Esophagus muscularis mucosa (tissue), 4 donors: ENCODE measurements at regions not wholly inside any gene's neighbourhood (a gene's known extent, or its start where the extent isn't known, plus 50 kb on each side); places are given as distances from the start of the nearest gene placed in this dataset.

Experiments
- DNase-seq: peaks from one replicate; pipeline ENCODE4 v3.0.0-alpha.2; 2017; ENCODE audit errors: extremely low spot score
- H3K27ac ChIP-seq, 4 donors: fragments of 200-600 bp; sonication (generic); replicated peaks in 1 of 4; 1 replicate in 3 of 4; 2 replicates in 1 of 4; pipeline ENCODE4 v1.5.1; 2016 to 2019; ENCODE audit warnings: mild to moderate bottlenecking in 1 of 4
- H3K27me3 ChIP-seq, 4 donors: fragments of 200-600 bp; sonication (generic); one replicate each; pipeline versions ENCODE4 v1.5.1 to v1.6.0; 2016 to 2019
- H3K36me3 ChIP-seq, 4 donors: fragments of 200-600 bp; sonication (generic); one replicate each; pipeline ENCODE4 v1.5.1; 2016 to 2019
- H3K4me1 ChIP-seq, 4 donors: fragments of 200-600 bp; sonication (generic); one replicate each; pipeline ENCODE4 v1.5.1; 2016 to 2019
- H3K4me3 ChIP-seq, 4 donors: fragments of 200-600 bp; sonication (generic); 1 replicate in 2 of 4; 2 replicates in 2 of 4; pipeline ENCODE4 v1.5.1; 2016 to 2019; ENCODE audit warnings: mild to moderate bottlenecking in 4 of 4, moderate library complexity in 1 of 4
- H3K9me3 ChIP-seq, 4 donors: fragments of 200-600 bp; sonication (generic); 1 replicate in 3 of 4; 2 replicates in 1 of 4; pipeline ENCODE4 v1.5.1; 2016 to 2019
- EP300 ChIP-seq: sonication (generic); formaldehyde crosslinking; IDR thresholded peaks from one replicate; pipeline ENCODE4 v1.6.1; 2017; ENCODE audit warnings: antibody characterized with exemption
- POLR2A ChIP-seq: fragments of 450-650 bp; IDR thresholded peaks from one replicate; pipeline ENCODE4 v1.6.1; 2017; ENCODE audit warnings: antibody characterized with exemption, moderate library complexity, mild to moderate bottlenecking, low read depth
- POLR2AphosphoS5 ChIP-seq, 2 donors: sonication (generic); formaldehyde crosslinking; IDR thresholded peaks; one replicate each; pipeline ENCODE4 v1.6.1; 2017; ENCODE audit warnings: antibody characterized with exemption in 2 of 2
- WGBS: methylation state at CpG from one replicate; pipeline ENCODE4 v1.1.5; 2018; 5-methylcytosine and 5-hydroxymethylcytosine counted together
- intact Hi-C: fragments of 100-400 bp; cut with DNase I; formaldehyde crosslinking; loops from one replicate; pipeline ENCODE4 v1.15.1; 2023
- TF ChIP-seq, protein P1 (sequence below), 3 experiments: fragments of 200-600 bp in 2 of 3; fragments of 450-650 bp in 1 of 3; sonication (generic) in 2 of 3; IDR thresholded peaks; one replicate each; pipeline ENCODE4 v1.5.1; 2017 to 2019; ENCODE audit warnings: antibody characterized with exemption in 3 of 3, mild to moderate bottlenecking in 2 of 3, moderate library complexity in 1 of 3

DNA sequence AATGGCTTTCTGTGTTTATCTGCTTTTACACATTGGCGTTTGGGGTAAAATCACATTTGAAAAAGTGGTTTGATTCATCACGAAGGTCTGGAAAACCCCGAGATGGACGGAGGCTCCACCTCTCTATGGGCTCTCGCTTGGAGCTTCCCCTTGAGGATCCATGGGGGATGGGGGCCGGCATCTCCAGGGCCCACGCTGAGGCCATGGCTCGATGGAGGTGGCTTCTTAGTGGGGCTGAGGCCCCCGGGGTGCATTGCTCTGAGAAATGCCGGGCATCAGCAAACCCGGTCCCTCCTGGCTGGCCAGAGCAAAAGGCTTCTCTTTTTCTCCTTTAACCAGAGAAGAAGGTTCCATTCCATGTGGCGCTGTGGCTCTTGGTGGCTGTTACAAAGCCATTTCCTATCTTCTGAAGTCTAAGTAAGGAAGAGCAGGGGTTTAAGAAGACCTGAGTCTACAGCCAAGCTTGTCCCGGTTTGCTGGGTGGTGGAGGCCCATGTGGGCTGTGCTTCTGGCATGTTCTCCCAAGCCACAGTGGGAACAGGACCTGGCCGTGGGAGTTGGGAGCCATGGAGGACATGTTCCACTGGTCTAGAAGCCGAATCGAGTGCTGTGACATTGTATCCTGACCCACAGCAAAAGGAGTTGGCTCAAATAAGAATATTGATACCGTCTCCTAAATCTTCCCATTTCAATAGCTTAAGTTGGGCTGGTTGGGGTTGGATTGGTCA is 243.5 kb upstream of the PITRM1 start:
- intact Hi-C loops: no loop called here
- TF ChIP-seq POLR2AphosphoS5 (IDR thresholded peaks at IDR 0.05): no peak
- no peaks in the 10 kb centered on the region for H3K27me3 ChIP-seq
- H3K36me3 ChIP-seq: no peaks in the 10 kb centered on the region
- no peaks in the 10 kb centered on the region for H3K9me3 ChIP-seq
- WGBS: 84% methylated on average over 15 of the region's 17 CpGs
- no peak overlapping the region for H3K27ac ChIP-seq
- no peak overlapping the region for H3K4me3 ChIP-seq
- H3K4me1 ChIP-seq: no peaks in the 10 kb centered on the region
- DNase-seq: no peak

DNA sequence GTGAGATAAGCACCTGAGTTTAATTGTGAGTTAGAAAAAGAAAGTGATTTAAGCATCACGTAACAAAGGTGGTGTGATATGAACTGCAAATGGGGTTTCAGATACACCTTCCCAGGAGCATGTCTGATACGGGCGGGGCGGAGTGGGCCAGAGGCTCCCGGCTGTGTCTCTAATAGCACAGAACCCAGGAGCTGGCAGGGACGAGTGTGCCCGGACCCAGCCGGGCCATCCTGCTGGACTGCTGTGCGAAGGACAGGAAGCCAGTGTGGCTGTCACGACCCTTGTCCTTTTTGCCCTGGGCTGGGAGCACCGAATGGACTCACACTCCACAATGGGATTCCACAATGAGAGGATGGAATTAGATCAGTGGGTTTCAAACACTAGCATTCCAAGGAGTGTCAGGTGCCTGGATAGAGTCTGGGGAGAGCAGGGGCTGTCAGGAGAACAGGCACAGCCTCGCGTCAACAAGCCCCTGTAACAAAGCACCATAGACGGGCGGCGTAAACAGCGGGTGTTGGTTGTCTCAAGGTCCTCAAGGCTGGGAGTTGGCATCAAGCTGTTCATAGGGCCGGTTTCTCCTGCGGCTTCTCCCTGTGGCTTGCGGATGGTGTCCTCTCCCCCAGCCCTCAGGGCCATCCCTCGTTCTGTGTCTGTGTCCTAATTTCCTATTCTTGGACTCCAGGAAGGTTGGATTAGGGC is 242.6 kb upstream of the PITRM1 start:
- DNase-seq: no peak
- no peaks in the 10 kb centered on the region for H3K4me1 ChIP-seq
- TF ChIP-seq EP300 (no peak), POLR2A (no peak), POLR2AphosphoS5 (IDR thresholded peaks at IDR 0.05) (no peak)
- TF ChIP-seq, protein P1, sequence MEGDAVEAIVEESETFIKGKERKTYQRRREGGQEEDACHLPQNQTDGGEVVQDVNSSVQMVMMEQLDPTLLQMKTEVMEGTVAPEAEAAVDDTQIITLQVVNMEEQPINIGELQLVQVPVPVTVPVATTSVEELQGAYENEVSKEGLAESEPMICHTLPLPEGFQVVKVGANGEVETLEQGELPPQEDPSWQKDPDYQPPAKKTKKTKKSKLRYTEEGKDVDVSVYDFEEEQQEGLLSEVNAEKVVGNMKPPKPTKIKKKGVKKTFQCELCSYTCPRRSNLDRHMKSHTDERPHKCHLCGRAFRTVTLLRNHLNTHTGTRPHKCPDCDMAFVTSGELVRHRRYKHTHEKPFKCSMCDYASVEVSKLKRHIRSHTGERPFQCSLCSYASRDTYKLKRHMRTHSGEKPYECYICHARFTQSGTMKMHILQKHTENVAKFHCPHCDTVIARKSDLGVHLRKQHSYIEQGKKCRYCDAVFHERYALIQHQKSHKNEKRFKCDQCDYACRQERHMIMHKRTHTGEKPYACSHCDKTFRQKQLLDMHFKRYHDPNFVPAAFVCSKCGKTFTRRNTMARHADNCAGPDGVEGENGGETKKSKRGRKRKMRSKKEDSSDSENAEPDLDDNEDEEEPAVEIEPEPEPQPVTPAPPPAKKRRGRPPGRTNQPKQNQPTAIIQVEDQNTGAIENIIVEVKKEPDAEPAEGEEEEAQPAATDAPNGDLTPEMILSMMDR (IDR thresholded peaks at IDR 0.05): no peak
- no peaks in the 10 kb centered on the region for H3K36me3 ChIP-seq
- intact Hi-C loops: no loop called here
- WGBS: 87% methylated on average over 20 of the region's 21 CpGs
- no peak overlapping the region for H3K27ac ChIP-seq
- H3K4me3 ChIP-seq: no peak overlapping the region
- no peaks in the 10 kb centered on the region for H3K27me3 ChIP-seq
- H3K9me3 ChIP-seq: no peaks in the 10 kb centered on the region

DNA sequence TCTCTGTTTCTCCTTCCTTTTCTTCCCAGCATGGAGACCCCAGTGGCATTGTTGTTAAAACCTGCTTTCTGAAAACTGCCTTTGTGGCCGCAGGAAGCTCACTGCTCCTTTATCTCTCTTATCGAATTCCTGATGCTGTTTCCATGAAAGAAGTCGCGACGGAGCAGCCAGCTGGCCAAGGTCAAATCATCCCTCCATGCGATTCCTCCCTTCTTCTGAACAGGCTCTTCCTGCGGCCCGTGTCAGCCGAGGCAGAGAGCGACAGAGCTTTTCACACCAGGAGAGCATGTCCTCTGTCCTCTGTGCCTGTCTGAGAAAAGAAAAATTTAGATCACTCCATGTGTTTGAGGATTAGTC is 242.1 kb upstream of the PITRM1 start:
- Histone ChIP-seq H3K27ac (no peak overlapping the region), H3K9me3 (no peaks in the 10 kb centered on the region), H3K4me1 (no peaks in the 10 kb centered on the region), H3K36me3 (no peaks in the 10 kb centered on the region), H3K4me3 (no peak overlapping the region), H3K27me3 (no peaks in the 10 kb centered on the region)
- WGBS: 84% methylated on average over 10 of the region's 10 CpGs
- no peak for DNase-seq
- TF ChIP-seq, protein P1 (IDR thresholded peaks at IDR 0.05): no peak
- TF ChIP-seq POLR2A (no peak), EP300 (no peak), POLR2AphosphoS5 (IDR thresholded peaks at IDR 0.05) (no peak)
- intact Hi-C loops: no loop called here

DNA sequence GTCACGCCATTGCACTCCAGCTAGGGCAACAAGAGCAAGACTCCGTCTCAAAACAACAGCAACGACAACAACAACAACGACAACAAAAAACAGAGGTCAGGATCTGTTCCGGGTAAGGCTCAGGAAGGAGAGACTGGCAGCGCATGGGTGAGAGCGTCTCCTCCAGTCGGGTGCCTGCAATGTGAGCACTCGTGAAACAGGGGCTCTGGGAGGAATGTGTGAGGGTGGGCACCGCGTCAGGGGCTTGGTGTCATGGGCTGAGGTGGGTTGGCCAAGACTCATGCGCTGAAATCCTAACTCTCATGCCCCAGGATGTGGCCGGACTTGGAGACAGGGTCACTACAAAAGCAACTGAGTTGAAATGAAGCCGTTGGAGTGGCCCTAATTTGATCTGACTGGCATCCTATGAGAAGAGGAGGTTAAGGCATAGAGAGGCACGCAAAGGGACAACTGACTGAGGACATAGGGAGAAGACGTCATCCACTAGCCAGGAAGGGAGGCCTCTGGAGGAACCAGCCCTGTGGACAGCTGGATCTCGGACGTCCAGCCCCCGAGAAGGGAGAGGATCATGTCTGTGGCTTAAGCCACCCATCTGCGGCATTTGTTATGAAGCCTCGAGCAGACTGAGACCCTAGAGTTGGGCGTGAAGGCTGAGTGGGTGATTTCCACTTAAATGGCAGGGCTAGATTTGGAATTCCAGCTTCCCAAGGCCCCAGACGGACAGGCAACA is 241.5 kb upstream of the PITRM1 start:
- 94% methylated on average over 19 of the region's 23 CpGs for WGBS
- TF ChIP-seq POLR2AphosphoS5 (IDR thresholded peaks at IDR 0.05): no peak
- TF ChIP-seq EP300: no peak
- TF ChIP-seq, protein P1 (IDR thresholded peaks at IDR 0.05): no peak
- H3K27ac ChIP-seq: no peak overlapping the region
- no peaks in the 10 kb centered on the region for H3K9me3 ChIP-seq
- no peaks in the 10 kb centered on the region for H3K4me1 ChIP-seq
- intact Hi-C loops: no loop called here
- no peaks in the 10 kb centered on the region for H3K36me3 ChIP-seq
- DNase-seq: no peak
- no peak overlapping the region for H3K4me3 ChIP-seq
- no peaks in the 10 kb centered on the region for H3K27me3 ChIP-seq

DNA sequence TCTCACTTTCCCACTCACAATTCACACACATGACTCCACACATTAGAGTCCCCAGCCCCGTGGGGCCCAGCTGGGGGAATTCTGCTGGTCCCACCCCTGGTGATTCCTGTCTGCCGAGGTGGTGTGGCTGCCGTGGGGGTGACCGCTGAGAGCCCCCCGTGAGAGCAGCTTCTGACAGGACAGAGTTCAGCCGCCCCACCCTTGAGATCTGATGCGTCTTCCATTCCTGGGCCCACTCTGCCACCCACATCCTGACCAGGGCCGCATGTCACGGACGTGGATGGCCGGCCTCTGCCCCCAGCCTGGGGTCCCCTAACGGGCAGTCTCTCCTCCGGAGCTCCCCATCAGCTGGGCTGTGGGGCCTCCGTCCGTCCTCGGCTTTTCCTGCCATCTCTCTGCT is 240.1 kb upstream of the PITRM1 start:
- no peaks in the 10 kb centered on the region for H3K27me3 ChIP-seq
- 91% methylated on average over 14 of the region's 16 CpGs for WGBS
- H3K9me3 ChIP-seq: no peaks in the 10 kb centered on the region
- H3K27ac ChIP-seq: no peak overlapping the region
- DNase-seq: no peak
- no peaks in the 10 kb centered on the region for H3K36me3 ChIP-seq
- H3K4me3 ChIP-seq: no peak overlapping the region
- no peak for TF ChIP-seq POLR2A
- no peak for TF ChIP-seq POLR2AphosphoS5 (IDR thresholded peaks at IDR 0.05)
- no peak for TF ChIP-seq EP300
- TF ChIP-seq, protein P1 (IDR thresholded peaks at IDR 0.05): no peak
- intact Hi-C loops: no loop called here
- no peaks in the 10 kb centered on the region for H3K4me1 ChIP-seq
